ENCODE measurements at regions not wholly inside any gene's neighbourhood (a gene's known extent, or its start where the extent isn't known, plus 50 kb on each side); places are given as distances from the start of the nearest gene placed in this dataset.
"Not testable (repeated sequence)": the region's sequence is repeated elsewhere in the genome, so short reads cannot be mapped to it uniquely, and the experiment has no call there.

- DNase-seq, result no peak
These were observed 247.9 kb downstream of the ZPLD1 start for GRCh38 chr3:102682741-102683140.

DNA sequence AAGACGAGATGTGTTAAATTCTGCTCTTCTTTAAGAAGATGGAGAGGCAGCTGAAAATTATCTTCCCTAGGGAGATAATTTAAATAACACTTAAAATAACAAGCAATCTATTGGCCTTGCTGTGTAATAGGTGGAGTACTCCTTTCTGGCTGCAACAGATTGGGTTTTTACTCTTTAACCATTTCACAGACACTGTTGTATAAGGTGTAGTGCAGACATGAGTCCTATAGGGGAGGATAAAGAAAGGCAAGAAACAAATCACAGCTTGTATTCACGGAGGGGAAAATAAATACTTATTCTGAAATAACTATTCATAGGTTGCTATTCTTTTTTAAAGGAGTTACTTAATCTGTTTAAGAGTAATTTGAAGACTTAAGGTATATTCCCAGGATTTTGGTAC is 252.0 kb downstream of the ZPLD1 start:
- no peak for DNase-seq

- no peak for DNase-seq
These were observed 253.2 kb downstream of the ZPLD1 start for GRCh38 chr3:102687851-102688555.

GRCh38 chr3:102688556-102688930 is 253.7 kb downstream of the ZPLD1 start:
- no peak for DNase-seq

- no peak for DNase-seq
These were observed 256.7 kb downstream of the ZPLD1 start for GRCh38 chr3:102691507-102691906.

DNA sequence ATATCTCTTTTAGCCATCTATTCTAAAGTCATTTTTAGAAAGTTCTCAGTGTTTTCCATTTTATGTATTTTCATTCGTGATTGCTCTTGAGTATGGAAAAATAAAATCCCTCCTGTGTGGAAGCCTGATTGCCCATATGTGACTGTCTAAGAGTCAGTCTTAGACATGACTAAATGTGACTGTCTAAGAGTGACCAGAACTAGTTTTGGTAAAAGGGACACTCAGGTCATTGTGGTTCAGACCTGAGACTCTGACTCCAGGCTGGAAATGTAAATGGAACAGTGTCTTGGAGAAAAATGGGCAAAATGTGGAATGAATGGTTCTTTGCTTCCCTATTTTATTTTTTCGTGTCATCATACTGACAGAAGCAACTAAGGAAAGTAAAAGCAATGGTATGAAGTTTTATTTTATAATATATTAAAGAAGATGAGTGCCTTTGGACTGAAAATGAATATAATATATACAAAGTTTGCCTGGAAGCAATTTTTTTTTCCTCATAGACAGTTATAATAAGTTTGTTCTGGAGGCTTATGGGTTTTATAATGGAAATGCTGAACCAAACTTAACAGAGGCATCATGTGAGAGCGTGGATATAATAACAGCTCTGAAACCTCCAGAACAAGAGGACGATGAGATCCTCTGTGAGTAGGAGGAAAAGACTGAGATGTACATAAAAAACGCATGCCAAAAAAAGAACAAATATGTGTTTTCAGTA is 264.4 kb downstream of the ZPLD1 start:
- DNase-seq, result no peak

- no peak for DNase-seq
These were observed 265.0 kb downstream of the ZPLD1 start for GRCh38 chr3:102699819-102700140.

DNA sequence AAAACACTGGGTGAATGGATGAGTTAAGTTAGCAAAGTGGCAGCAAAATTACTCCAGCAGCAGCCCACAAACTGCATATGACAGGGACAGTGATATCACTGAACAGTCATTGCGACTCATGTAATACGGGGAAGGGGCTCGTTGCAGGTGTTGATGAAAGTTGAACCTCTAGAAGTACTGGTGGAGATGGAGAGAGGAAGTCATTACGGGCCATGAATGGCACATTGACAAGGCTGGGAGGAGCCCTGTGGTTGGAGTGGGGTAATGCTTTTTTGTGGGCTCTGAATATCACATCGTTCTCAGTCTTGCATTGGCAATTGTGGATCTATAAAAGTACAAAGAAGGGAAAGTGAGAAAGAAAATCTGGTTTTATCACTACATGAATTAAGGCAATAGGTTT is 278.1 kb downstream of the ZPLD1 start:
- no peak for DNase-seq

DNA sequence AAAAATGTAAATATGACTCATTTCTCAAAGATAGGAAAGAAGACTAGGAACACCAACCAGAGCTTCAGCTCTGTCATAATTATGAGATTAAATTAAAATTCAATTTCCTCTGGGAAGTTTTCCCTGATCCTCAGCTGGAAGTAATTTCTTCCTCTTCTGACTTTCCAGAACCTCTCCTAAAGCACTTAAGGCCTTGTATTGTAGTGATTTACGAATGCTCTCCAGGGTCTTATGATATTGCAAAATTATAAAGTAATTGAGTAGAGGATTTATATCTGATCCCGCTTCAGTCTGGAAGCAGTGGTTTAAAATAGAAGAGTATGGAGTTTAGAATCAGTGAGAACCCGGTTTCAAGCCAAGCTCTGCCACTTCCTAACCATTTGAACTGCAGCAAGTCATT is 279.8 kb downstream of the ZPLD1 start:
- DNase-seq, result no peak

- no peak for DNase-seq
These were observed 280.3 kb downstream of the ZPLD1 start for GRCh38 chr3:102715030-102715697.

DNA sequence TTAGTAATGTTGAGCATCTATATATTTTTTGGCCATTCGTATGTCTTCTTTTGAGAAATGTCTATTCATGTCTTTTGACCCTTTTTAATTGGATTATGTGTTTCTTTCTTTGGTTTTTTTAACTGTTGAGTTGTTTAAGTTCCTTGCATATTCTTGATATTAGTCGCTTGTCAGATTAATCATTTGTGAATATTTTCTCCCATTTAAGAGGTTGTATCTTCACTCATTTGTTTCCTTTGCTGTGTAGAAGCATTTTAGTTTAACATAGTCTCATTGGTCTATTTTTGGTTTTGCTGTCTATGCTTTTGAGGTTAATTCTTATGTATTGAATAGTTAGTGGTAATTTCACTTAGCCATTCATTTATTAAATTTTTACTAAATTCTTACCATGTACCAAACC is 283.8 kb downstream of the ZPLD1 start:
- no peak for DNase-seq

DNA sequence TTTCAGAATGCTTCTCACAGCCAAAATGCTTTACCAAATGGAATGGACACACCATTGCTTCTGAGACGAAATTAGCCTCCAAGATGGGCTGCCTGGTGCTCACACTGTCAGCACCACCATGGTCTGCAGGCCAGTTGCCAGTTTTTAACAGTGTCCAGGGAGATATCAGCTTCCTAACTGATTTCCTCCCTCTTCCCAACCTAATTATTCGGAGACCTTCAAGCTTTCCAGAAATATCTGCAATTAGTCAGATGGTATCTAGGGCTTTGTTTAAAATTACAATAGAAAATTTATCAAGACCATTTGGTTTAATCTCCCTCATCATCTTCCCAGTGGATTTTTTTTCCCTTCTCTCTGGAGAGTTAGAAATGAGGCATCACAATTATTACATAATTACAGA is 287.5 kb downstream of the ZPLD1 start:
- no peak for DNase-seq

GRCh38 chr3:102727340-102727739 is 292.5 kb downstream of the ZPLD1 start:
- no peak for DNase-seq

- DNase-seq, result not testable (repeated sequence)
These were observed 297.8 kb downstream of the ZPLD1 start for GRCh38 chr3:102732581-102732980.

DNA sequence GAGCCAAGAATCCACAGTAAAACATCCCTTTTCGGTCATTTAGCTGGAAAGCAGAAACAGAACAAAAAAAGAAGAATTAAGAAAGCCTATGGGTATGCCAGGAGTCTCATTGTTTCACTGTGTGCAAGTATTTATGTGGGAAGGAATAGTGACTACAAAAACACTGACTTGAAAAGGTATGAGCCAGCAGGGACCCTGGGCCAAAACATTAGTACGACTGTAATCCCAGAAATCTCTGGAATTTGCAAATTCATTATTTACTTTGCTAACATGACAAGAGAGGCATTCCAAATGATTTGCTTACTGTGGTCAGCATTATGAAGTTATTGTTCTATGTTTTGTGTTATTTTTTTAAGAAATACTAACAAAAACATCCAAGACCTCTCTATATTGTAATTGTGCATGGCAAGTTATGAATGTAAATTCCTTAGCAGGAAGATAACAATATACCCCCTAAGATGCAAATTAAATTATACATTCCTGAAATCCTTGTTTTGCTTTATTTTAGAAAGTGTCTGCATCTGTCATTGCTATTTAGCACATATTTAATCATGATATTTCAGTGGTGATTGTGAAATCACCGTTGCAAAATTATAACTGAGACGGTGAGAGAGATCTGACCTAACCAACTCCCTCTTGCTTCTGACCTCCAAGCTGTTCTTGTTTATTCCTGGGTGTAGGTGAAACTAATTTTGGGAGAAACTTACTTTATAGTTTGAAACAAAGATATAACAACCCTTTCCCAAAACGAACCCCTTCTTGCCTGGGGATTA is 299.2 kb downstream of the ZPLD1 start:
- DNase-seq, result no peak

GRCh38 chr3:102735311-102735710 is 300.5 kb downstream of the ZPLD1 start:
- no peak for DNase-seq

DNA sequence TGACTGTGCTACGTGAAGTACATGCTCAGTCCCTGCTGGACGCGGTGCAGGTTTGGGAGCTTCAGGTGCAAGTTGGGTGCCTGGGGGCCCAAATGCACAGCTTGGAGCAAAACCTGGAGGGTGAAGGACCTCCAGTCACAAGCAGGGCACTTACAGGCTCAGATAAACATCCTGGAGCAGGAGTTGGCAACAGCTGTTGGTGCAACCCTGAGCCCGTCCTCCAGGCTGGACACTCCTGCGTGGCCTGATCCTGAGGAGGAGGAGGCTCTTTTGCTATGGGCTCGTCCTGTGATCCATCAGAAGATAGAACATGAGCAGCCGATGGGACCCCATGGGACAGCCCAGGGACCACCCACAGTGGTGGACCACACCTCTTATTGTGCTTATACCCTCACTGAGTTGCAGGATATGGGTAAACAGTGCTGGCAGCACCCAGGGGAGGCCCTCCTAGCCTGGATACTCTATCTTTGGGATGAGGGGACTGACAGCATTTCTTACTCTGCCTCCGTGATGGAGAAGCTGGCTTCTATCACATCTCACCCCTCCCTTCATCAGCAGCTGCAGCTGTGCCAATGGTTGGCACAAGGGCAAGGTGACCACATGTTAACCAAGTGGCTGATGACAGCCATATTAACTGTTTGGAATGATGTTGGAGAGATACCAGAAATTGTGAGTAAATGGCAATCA is 301.6 kb downstream of the ZPLD1 start:
- no peak for DNase-seq

DNA sequence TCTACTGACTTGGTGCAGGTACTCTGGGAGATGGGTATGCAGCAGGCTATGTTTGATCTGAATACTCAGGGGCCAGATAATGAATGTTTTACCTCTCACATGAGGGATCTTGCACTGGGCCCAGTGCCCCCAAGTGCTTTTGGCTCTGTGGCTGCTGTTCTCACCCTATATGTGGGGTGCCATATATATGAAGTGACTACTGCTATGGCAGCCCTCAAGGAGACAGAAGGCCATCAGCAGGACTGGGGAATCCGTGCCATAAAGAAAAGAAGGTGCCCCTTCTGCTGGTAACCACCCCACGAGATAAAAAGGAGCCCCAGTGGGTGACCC is 302.1 kb downstream of the ZPLD1 start:
- no peak for DNase-seq

DNA sequence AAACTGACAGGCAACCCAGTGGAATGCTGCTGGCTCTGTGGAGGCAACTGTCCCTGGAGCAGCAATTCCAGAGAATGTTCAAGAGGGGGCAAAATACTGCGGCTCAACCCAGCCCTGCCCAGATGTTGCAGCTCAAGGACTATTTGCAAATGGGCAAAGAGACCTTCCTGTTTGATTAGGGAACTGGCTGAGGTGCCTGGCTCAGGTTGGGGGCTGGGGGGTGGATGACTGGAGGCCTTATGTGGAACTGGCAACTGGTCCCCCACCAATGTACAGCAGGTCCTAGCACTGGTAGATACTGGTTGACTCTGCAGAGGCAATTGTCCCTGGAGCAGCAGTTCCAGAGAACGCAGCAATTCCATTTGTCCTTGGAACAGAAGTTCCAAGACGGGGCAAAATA is 302.5 kb downstream of the ZPLD1 start:
- no peak for DNase-seq

DNA sequence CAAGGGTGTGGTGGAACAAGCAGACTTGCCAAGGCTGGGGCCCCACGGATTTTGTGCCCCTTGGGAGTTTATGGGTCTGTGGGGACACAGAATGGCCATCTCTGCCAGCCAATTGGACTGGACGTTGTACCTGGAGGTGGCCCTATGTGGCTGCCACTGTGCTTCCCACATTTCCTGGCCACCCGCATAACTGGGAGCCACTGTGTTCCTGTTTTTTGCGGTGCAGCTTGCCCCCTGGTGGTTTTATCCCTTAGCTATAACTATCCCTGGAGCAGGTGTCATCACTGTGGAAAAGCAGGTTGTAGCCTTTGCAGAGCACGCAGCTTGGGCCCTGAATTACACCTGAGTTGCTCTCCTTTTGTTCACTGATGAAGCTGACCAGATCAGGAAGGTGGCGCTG is 306.3 kb downstream of the ZPLD1 start:
- no peak for DNase-seq

DNA sequence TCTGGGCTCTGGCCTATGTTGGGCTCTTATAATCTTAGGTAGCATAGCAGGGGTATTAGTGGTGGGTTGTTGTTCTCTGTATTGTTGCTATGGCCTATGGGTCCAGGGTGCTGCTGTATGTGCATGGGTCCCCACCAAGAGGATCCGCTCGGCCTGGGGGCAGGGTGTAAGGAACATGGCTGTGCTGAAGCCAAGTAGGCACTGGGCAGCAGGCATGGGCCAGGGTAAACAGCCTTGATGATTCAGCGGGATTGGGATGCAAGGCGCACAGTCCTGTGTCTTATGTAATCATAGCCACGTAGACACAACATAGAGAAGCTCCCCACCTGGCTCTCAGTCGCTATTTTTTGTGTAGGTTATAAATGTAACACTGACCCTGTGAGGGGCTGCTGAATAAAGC is 306.9 kb downstream of the ZPLD1 start:
- no peak for DNase-seq

DNA sequence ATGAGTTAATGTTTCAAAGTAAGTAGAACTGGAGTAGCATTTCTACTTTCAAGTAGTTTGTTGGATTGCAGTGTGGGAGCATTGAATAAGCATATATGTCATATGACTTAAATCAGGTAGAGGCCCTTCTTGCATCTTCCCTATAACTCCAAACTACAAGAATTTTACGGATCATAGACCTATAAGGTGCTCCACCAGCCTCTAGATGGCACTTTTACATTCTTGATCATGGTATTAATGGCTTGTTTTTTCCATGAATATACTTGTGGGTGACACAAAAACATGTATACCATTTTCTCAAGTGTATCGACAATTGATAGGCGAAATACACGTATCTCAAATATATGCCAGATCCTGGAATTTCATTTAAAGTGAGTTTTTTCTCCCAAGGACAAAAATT is 311.1 kb downstream of the ZPLD1 start:
- no peak for DNase-seq

All from amygdala (tissue), 56 donors.